ENCODE measurements at regions not wholly inside any gene's neighbourhood (a gene's known extent, or its start where the extent isn't known, plus 50 kb on each side); places are given as distances from the start of the nearest gene placed in this dataset.
"Not testable (repeated sequence)": the region's sequence is repeated elsewhere in the genome, so short reads cannot be mapped to it uniquely, and the experiment has no call there.

DNA sequence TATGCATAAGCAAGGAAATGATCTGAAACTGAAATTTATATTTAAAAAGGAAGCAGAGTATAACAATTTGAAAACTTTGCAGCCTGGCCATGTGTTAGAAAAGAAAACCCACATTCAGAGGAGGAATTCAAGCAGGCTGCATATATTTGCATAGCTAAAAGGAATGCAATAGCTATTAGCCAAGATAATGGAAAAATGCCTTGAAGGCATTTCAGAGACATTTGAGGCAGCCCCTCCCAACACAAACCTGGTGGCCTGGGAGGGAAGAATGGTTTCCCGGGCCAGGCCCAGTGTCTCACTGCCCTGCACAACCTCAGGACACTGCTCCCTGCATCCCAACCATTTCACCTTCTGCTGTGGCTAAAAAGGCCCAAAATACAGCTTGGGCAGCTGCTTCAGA lies 136.8 kb downstream of the TYW3 start (continued):
- TF ChIP-seq, protein P1, sequence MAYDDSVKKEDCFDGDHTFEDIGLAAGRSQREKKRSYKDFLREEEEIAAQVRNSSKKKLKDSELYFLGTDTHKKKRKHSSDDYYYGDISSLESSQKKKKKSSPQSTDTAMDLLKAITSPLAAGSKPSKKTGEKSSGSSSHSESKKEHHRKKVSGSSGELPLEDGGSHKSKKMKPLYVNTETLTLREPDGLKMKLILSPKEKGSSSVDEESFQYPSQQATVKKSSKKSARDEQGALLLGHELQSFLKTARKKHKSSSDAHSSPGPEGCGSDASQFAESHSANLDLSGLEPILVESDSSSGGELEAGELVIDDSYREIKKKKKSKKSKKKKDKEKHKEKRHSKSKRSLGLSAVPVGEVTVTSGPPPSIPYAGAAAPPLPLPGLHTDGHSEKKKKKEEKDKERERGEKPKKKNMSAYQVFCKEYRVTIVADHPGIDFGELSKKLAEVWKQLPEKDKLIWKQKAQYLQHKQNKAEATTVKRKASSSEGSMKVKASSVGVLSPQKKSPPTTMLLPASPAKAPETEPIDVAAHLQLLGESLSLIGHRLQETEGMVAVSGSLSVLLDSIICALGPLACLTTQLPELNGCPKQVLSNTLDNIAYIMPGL (CRISPR knock-in tag; IDR thresholded peaks at IDR 0.05): no peak
- TF ChIP-seq PYGO2 (tag; IDR thresholded peaks at IDR 0.05) (no peak), TRIM28 (IDR thresholded peaks at IDR 0.05) (no peak), ZNF347 (CRISPR knock-in tag; IDR thresholded peaks at IDR 0.05; ENCODE audit: low read depth) (no peak), MTA1 (IDR thresholded peaks at IDR 0.05; ENCODE audit: borderline replicate concordance) (no peak)

DNA sequence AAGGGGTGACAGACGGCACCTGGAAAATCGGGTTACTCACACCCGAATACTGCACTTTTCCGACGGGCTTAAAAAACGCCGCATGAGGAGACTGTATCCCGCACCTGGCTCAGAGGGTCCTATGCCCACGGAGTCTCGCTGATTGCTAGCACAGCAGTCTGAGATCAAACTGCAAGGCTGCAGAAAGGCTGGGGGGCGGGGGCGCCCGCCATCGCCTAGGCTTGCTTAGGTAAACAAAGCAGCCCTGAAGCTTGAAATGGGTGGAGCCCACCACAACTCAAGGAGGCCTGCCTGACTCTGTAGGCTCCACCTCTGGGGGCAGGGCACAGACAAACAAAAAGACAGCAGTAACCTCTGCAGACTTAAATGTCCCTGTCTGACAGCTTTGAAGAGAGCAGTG lies 144.4 kb downstream of the TYW3 start:
- H3K4me1 ChIP-seq (replicated peaks in 1 of 2; ENCODE audit: control insufficient read depth in 2 of 2, insufficient read depth in 2 of 2, low read length in 2 of 2); DNase-seq (ENCODE audit: extremely low read depth in 1 of 4, low spot score in 3 of 4); H3K27ac ChIP-seq (ENCODE audit: extremely low read depth, low read depth, low read length); BruUV-seq (replicated peaks); H3K4me3 ChIP-seq; H3K4me2 ChIP-seq (ENCODE audit: insufficient read depth, low read length); FAIRE-seq; intact Hi-C loops (cut with micrococcal nuclease); H3K27me3 ChIP-seq (ENCODE audit: control insufficient read depth in 2 of 2, insufficient read depth in 2 of 2, low read length in 2 of 2); H3K9ac ChIP-seq (ENCODE audit: insufficient read depth in 1 of 2, low read depth in 2 of 2, low read length in 2 of 2); H3K36me3 ChIP-seq (ENCODE audit: control insufficient read depth, insufficient read depth, low read length); H3K9me1 ChIP-seq (ENCODE audit: control insufficient read depth, insufficient read depth, low read length); POLR2A ChIA-PET; in situ Hi-C loops (cut with MboI); H2AFZ ChIP-seq (ENCODE audit: low read depth, low read length); ATAC-seq; H4K20me1 ChIP-seq (replicated peaks; ENCODE audit: control insufficient read depth, insufficient read depth, low read length); H3K79me2 ChIP-seq (ENCODE audit: control insufficient read depth, insufficient read depth, low read length); CTCF ChIA-PET (ENCODE audit: low intra/inter-chr PET ratio); H3K9me3 ChIP-seq (replicated peaks; ENCODE audit: control insufficient read depth, insufficient read depth, low read depth, low read length): not testable (repeated sequence)
- WGBS (ENCODE audit: insufficient coverage, low coverage, missing lambda C conversion rate): 2% methylated on average over 12 of the region's 14 CpGs

All from K562 (cell line).